GM19193 (cell line): ENCODE measurements at regions not wholly inside any gene's neighbourhood (a gene's known extent, or its start where the extent isn't known, plus 50 kb on each side); places are given as distances from the start of the nearest gene placed in this dataset.

Experiments
- POLR2A ChIP-seq: IDR thresholded peaks from 4 replicates; pipeline ENCODE4 v1.6.1; 2011; ENCODE audit not compliant: insufficient read depth, insufficient read length; ENCODE audit errors: extremely low read depth

GRCh38 chr12:107207931-107208525, 114.7 kb upstream of the CRY1 start:
- no peak for TF ChIP-seq POLR2A

GRCh38 chr12:107219301-107219700, 126.0 kb upstream of the CRY1 start:
- TF ChIP-seq POLR2A, result no peak

- no peak for TF ChIP-seq POLR2A
These were observed 128.6 kb upstream of the CRY1 start for GRCh38 chr12:107221913-107222312.

GRCh38 chr12:107223821-107224220, 130.5 kb upstream of the CRY1 start:
- no peak for TF ChIP-seq POLR2A

GRCh38 chr12:107225635-107226034, 132.3 kb upstream of the CRY1 start:
- TF ChIP-seq POLR2A, result no peak

- TF ChIP-seq POLR2A, result no peak
These were observed 132.8 kb upstream of the CRY1 start for GRCh38 chr12:107226126-107226525.

GRCh38 chr12:107228076-107228475, 134.7 kb upstream of the CRY1 start:
- no peak for TF ChIP-seq POLR2A

GRCh38 chr12:107229827-107230226, 136.5 kb upstream of the CRY1 start:
- TF ChIP-seq POLR2A, result no peak

GRCh38 chr12:107231303-107231702, 138.0 kb upstream of the CRY1 start:
- TF ChIP-seq POLR2A, result no peak

- TF ChIP-seq POLR2A, result no peak
These were observed 140.2 kb upstream of the CRY1 start for GRCh38 chr12:107233551-107233950.

GRCh38 chr12:107235600-107235999, 142.3 kb upstream of the CRY1 start:
- no peak for TF ChIP-seq POLR2A

GRCh38 chr12:107236824-107237511, 143.6 kb upstream of the CRY1 start:
- TF ChIP-seq POLR2A, result no peak

GRCh38 chr12:107238296-107238695, 144.9 kb upstream of the CRY1 start:
- no peak for TF ChIP-seq POLR2A

- no peak for TF ChIP-seq POLR2A
These were observed 148.1 kb upstream of the CRY1 start for GRCh38 chr12:107241411-107241810.

- no peak for TF ChIP-seq POLR2A
These were observed 148.8 kb upstream of the CRY1 start for GRCh38 chr12:107242189-107242588.

- TF ChIP-seq POLR2A, result no peak
These were observed 150.0 kb upstream of the CRY1 start for GRCh38 chr12:107243341-107243740.
